ENCODE measurements at regions not wholly inside any gene's neighbourhood (a gene's known extent, or its start where the extent isn't known, plus 50 kb on each side); places are given as distances from the start of the nearest gene placed in this dataset.

DNA sequence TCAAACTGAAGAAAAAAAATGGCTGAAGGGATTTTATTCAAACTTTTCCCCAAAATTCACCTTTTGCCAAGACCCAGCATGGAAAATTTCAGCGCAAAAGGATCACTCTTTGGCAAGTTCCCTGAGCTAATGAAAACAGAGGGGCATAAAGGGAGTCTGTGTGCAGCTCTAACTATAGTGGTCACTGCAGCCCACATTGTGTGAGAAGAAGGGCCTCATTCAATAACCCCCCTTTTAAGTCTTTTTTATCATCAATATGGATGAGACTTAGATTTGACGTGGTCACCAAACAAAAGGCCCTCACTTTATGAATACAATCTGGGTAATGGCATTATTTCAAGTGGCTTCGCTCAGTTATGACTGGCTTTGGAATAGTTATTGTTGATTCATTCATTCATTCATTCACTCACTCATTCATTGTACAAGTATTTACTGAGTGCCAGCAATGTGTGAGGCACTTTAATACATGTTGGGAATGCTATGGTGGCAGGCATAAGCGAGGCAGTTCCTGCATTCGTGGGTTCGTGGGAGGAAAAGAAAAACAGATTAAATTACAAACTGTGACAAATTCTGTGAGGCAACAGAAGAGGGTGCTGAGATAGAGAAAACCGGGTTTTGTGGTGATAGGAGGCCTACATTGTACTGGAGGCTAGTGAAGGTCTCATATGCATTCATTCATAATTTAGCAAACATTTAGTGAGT lies 145.7 kb upstream of the KLF4 start:
- ATAC-seq (ENCODE audit: low FRiP score): no peak
- DNase-seq (ENCODE audit: low spot score): no peak
- TF ChIP-seq, protein P1, sequence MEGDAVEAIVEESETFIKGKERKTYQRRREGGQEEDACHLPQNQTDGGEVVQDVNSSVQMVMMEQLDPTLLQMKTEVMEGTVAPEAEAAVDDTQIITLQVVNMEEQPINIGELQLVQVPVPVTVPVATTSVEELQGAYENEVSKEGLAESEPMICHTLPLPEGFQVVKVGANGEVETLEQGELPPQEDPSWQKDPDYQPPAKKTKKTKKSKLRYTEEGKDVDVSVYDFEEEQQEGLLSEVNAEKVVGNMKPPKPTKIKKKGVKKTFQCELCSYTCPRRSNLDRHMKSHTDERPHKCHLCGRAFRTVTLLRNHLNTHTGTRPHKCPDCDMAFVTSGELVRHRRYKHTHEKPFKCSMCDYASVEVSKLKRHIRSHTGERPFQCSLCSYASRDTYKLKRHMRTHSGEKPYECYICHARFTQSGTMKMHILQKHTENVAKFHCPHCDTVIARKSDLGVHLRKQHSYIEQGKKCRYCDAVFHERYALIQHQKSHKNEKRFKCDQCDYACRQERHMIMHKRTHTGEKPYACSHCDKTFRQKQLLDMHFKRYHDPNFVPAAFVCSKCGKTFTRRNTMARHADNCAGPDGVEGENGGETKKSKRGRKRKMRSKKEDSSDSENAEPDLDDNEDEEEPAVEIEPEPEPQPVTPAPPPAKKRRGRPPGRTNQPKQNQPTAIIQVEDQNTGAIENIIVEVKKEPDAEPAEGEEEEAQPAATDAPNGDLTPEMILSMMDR (IDR thresholded peaks at IDR 0.05): no peak

DNA sequence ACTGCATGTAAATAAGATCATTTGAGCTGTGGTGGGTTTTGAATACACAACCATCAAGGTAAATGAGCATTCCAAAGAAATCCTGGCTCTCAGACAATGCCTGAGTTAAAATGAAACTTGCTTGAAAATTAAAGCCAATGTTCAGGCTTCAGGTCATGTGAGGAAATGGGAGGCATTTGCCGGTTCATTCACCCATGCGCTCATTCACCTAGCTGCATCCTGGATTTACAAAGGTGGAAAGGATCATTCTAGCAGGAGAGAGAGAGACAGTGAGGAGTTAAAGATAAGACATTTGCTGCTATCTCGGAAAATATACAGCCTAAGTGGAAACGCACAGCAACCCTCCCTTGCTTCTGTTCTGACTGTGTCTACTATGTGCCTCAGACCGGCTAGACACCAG lies 143.8 kb upstream of the KLF4 start:
- ATAC-seq (ENCODE audit: low FRiP score) (no peak), DNase-seq (ENCODE audit: low spot score) (no peak)
- TF ChIP-seq, protein P1 (IDR thresholded peaks at IDR 0.05): no peak

DNA sequence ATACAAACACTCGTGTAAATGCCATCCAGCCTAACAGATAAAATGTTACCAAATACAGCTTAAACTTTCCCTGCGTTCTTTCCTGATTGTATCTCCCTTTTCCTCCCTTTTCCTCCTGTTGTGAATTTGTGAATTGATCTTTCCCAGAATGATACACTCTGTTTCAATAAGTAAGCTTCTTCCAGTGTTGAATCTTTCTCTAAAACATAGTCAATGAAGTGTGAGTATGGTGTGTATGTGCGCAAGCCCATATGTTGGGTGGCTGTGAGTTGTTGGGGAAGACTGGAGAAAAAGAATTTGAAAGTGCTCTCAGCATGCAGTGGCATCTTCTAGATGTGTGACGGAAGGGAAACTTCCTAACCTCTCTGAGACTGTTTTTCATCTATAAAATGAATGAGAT lies 143.1 kb upstream of the KLF4 start:
- no peak for ATAC-seq (ENCODE audit: low FRiP score)
- TF ChIP-seq, protein P1 (IDR thresholded peaks at IDR 0.05): no peak

DNA sequence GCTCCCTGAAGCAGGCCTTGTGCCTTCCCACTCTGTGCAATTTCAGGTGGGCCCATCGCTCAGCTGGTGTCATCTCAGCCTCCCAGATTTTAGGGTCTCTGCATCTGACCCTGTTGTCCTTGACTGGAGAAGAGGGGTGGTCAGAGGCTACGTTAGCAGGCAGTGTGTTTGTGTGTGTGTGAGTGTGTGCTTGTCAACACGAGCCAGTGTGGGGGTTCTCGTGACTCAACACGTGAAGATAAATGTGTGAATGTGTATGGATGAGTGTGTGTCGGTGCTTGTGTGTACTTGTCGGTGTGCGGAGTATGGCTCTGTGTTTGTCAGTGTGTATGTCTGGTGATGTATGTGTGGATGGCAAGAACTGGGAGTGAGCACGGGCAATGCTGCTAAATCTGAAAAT lies 142.6 kb upstream of the KLF4 start:
- TF ChIP-seq, protein P1 (IDR thresholded peaks at IDR 0.05): no peak
- DNase-seq (ENCODE audit: low spot score) (no peak), ATAC-seq (ENCODE audit: low FRiP score) (no peak)

More for the DNA sequence above, 143.1 kb upstream of the KLF4 start:
- DNase-seq (ENCODE audit: low spot score): no peak

DNA sequence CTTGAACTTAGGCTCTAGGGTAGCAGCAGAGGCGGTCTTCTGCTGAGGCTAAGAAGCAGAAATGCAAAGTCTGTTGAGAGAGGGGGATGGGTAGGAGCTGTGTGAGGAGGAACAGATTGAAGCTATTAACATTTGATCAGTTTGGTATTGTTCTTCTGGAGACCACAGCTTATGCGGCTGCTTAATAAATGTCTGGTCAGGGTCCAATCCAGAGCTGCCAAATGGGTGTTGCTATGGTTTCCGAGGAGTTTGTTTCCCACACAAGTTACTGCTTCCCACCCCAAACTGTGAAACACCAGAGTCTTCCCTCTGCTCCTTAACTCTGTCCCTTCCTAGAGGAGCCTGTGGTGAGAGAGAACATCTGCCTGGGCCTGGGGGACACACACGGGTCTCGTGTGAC lies 142.2 kb upstream of the KLF4 start:
- no peak for DNase-seq (ENCODE audit: low spot score)
- TF ChIP-seq, protein P1 (IDR thresholded peaks at IDR 0.05): no peak
- no peak for ATAC-seq (ENCODE audit: low FRiP score)

DNA sequence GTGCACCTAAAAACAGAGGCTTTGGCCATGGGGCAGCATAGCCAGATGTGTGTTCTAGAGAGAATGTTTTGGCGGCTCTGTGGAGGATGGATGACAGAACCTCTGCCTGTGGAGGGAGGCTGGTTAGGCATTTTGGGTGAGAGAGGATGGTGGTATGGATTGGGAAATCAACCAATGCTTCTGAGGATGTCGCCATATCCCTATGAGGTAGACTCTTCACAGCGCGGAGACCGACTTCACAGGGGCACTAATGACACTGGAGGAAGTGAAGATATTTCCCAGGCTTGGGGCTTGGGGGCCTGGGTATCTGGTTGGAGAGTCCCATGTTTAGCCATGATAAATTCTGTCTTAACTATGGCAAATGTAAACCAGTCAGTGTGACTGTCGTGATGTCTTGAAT lies 140.6 kb upstream of the KLF4 start:
- ATAC-seq (ENCODE audit: low FRiP score): no peak
- TF ChIP-seq, protein P1 (IDR thresholded peaks at IDR 0.05): no peak
- no peak for DNase-seq (ENCODE audit: low spot score)

DNA sequence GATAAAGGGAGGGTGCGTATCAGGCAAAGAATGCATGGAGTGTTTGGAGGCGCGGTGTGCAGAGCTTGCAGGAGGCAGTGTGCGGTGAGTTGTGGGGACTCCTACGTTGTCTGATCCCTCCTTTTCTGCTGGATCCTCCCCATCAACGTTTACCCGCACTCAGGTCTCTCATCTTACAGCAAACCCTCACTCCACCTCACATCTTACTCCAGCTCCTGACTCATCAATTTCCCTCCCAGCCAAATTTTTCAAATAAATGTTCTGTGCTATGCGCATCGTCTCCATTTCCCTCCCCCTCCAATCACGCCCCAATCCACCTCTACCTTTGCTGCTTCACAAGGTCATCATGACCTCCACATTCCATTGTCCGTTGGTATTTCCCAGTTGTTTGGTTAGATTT lies 138.9 kb upstream of the KLF4 start:
- no peak for DNase-seq (ENCODE audit: low spot score)
- ATAC-seq (ENCODE audit: low FRiP score): peak; percentile 77
- TF ChIP-seq, protein P1 (IDR thresholded peaks at IDR 0.05): no peak
